Right atrium auricular region (tissue), 2 donors: ENCODE measurements at regions not wholly inside any gene's neighbourhood (a gene's known extent, or its start where the extent isn't known, plus 50 kb on each side); places are given as distances from the start of the nearest gene placed in this dataset.

Experiments
- DNase-seq: peaks from one replicate; pipeline ENCODE4 v3.0.0-alpha.2; 2019; ENCODE audit warnings: low spot score
- H3K27ac ChIP-seq, 2 donors: fragments of 200-600 bp; sonication (generic); 1 replicate in 1 of 2; 2 replicates in 1 of 2; pipeline ENCODE4 v1.5.1; 2016 to 2019
- H3K27me3 ChIP-seq, 2 donors: fragments of 200-600 bp; sonication (generic); one replicate each; pipeline versions ENCODE4 v1.5.1 to v1.6.0; 2017 to 2019
- H3K36me3 ChIP-seq: fragments of 200-600 bp; sonication (generic); one replicate; pipeline ENCODE4 v1.5.1; 2016
- H3K4me1 ChIP-seq, 2 donors: fragments of 200-600 bp; sonication (generic); one replicate each; pipeline versions ENCODE4 v1.5.1 to v1.6.0; 2017 to 2019
- H3K4me3 ChIP-seq, 2 donors: fragments of 200-600 bp; sonication (generic); 1 replicate in 1 of 2; 2 replicates in 1 of 2; pipeline ENCODE4 v1.5.1; 2017 to 2019; ENCODE audit warnings: mild to moderate bottlenecking in 1 of 2, moderate library complexity in 1 of 2
- H3K9me3 ChIP-seq, 2 donors: fragments of 200-600 bp; sonication (generic); one replicate each; pipeline ENCODE4 v1.5.1; 2019
- CTCF ChIP-seq, 2 donors: fragments of 200-600 bp; sonication (generic); IDR thresholded peaks; one replicate each; pipeline ENCODE4 v1.5.1; 2019; ENCODE audit warnings: antibody characterized with exemption in 2 of 2

- H3K4me3 ChIP-seq, result no peak overlapping the region
- no peaks in the 10 kb centered on the region for H3K27me3 ChIP-seq
- no peaks in the 10 kb centered on the region for H3K9me3 ChIP-seq
- no peak overlapping the region for H3K27ac ChIP-seq
- DNase-seq, result no peak
- TF ChIP-seq CTCF (IDR thresholded peaks at IDR 0.05), result no peak
- H3K36me3 ChIP-seq, result no peaks in the 10 kb centered on the region
- H3K4me1 ChIP-seq, result no peaks in the 10 kb centered on the region
Observed at GRCh38 chr7:16318989-16319915, 102.1 kb downstream of the CRPPA start.

- no peaks in the 10 kb centered on the region for H3K9me3 ChIP-seq
- no peaks in the 10 kb centered on the region for H3K27me3 ChIP-seq
- no peak overlapping the region for H3K27ac ChIP-seq
- no peak overlapping the region for H3K4me3 ChIP-seq
- no peak for DNase-seq
- no peaks in the 10 kb centered on the region for H3K36me3 ChIP-seq
- no peak for TF ChIP-seq CTCF (IDR thresholded peaks at IDR 0.05)
- no peaks in the 10 kb centered on the region for H3K4me1 ChIP-seq
Observed at GRCh38 chr7:16318463-16318862, 102.9 kb downstream of the CRPPA start.

- H3K9me3 ChIP-seq, result no peaks in the 10 kb centered on the region
- H3K27ac ChIP-seq, result no peak overlapping the region
- no peak for TF ChIP-seq CTCF (IDR thresholded peaks at IDR 0.05)
- H3K4me3 ChIP-seq, result no peak overlapping the region
- no peak for DNase-seq
- no peaks in the 10 kb centered on the region for H3K4me1 ChIP-seq
- H3K27me3 ChIP-seq, result no peaks in the 10 kb centered on the region
- no peaks in the 10 kb centered on the region for H3K36me3 ChIP-seq
Observed at GRCh38 chr7:16317406-16317805, 103.9 kb downstream of the CRPPA start.

GRCh38 chr7:16315280-16315679, 106.1 kb downstream of the CRPPA start:
- no peak for TF ChIP-seq CTCF (IDR thresholded peaks at IDR 0.05)
- Histone ChIP-seq H3K36me3 (no peaks in the 10 kb centered on the region), H3K27me3 (no peaks in the 10 kb centered on the region), H3K4me3 (no peak overlapping the region), H3K4me1 (no peaks in the 10 kb centered on the region), H3K9me3 (no peaks in the 10 kb centered on the region), H3K27ac (no peak overlapping the region)
- DNase-seq, result no peak

GRCh38 chr7:16309129-16309528, 112.2 kb downstream of the CRPPA start:
- Histone ChIP-seq H3K27ac (no peak overlapping the region), H3K27me3 (no peaks in the 10 kb centered on the region), H3K36me3 (no peaks in the 10 kb centered on the region), H3K9me3 (no peaks in the 10 kb centered on the region), H3K4me3 (no peak overlapping the region), H3K4me1 (no peaks in the 10 kb centered on the region)
- no peak for TF ChIP-seq CTCF (IDR thresholded peaks at IDR 0.05)
- DNase-seq, result no peak

GRCh38 chr7:16301291-16301690, 120.0 kb downstream of the CRPPA start:
- Histone ChIP-seq H3K36me3 (no peaks in the 10 kb centered on the region), H3K4me1 (no peaks in the 10 kb centered on the region), H3K9me3 (no peaks in the 10 kb centered on the region), H3K27me3 (no peaks in the 10 kb centered on the region), H3K27ac (no peak overlapping the region), H3K4me3 (no peak overlapping the region)
- DNase-seq, result no peak
- no peak for TF ChIP-seq CTCF (IDR thresholded peaks at IDR 0.05)
